ENCODE measurements at regions not wholly inside any gene's neighbourhood (a gene's known extent, or its start where the extent isn't known, plus 50 kb on each side); places are given as distances from the start of the nearest gene placed in this dataset.

DNA sequence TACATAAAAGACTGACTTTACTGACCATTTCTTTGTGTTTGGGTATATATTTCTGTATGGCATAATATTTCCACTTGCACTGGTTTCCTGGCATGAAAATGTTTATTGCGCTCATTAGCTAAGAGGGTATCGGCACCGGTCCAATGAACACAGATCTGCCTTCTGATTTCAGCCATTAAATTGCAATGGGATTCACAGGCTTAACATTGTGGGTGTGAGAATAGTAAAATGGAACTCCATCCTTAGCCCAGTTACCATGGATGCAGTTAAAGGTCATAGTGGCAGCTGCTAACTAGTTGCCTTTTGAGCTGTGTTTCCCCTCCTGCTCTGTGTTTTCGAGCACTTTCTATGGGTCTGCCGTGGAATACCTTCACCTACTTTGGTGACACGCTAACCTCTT, 352.6 kb upstream of the POU3F3 start:
- TF ChIP-seq, protein P1, sequence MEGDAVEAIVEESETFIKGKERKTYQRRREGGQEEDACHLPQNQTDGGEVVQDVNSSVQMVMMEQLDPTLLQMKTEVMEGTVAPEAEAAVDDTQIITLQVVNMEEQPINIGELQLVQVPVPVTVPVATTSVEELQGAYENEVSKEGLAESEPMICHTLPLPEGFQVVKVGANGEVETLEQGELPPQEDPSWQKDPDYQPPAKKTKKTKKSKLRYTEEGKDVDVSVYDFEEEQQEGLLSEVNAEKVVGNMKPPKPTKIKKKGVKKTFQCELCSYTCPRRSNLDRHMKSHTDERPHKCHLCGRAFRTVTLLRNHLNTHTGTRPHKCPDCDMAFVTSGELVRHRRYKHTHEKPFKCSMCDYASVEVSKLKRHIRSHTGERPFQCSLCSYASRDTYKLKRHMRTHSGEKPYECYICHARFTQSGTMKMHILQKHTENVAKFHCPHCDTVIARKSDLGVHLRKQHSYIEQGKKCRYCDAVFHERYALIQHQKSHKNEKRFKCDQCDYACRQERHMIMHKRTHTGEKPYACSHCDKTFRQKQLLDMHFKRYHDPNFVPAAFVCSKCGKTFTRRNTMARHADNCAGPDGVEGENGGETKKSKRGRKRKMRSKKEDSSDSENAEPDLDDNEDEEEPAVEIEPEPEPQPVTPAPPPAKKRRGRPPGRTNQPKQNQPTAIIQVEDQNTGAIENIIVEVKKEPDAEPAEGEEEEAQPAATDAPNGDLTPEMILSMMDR (conservative IDR thresholded peaks at IDR 0.05 in 1 of 2, IDR thresholded peaks at IDR 0.05 in 1 of 2; ENCODE audit: low read depth in 1 of 2, low read length in 2 of 2), result no peak
- no peak for TF ChIP-seq EZH2 (IDR thresholded peaks at IDR 0.05; ENCODE audit: low read length, missing control alignments)

Measured in fibroblast of lung (primary cell).